WTC11 (cell line): ENCODE measurements at regions not wholly inside any gene's neighbourhood (a gene's known extent, or its start where the extent isn't known, plus 50 kb on each side); places are given as distances from the start of the nearest gene placed in this dataset.

Experiments used
- ATAC-seq: fragments of 200-7000 bp; cut with Tn5 transposase; 2 replicates; pipeline ENCODE4 v1.10.0; 2021; ENCODE audit warnings: mild to moderate bottlenecking, moderate library complexity
- CTCF ChIA-PET: fragments of 300-600 bp; sonication (Branson Sonifier 250); formaldehyde crosslinking; loops from one replicate; lab custom pipeline; 2021; ENCODE audit warnings: antibody characterized with exemption; lab: Charles Lee
- POLR2A ChIA-PET: fragments of 350-600 bp; sonication (Branson Sonifier 250); formaldehyde crosslinking; loops from one replicate; lab custom pipeline; 2021; ENCODE audit warnings: antibody characterized with exemption; lab: Charles Lee
- DNase-seq: peaks from one replicate; pipeline ENCODE4 v3.0.0; 2021; ENCODE audit warnings: low spot score
- H3K27ac Mint-ChIP-seq: 2 replicates; pipeline ENCODE4 v1.8.0; 2021; ENCODE audit warnings: mixed read lengths
- H3K27me3 Mint-ChIP-seq: 2 replicates; pipeline ENCODE4 v1.8.0; 2021; ENCODE audit warnings: low read depth, mild to moderate bottlenecking, moderate library complexity, mixed read lengths
- H3K36me3 Mint-ChIP-seq: 2 replicates; pipeline ENCODE4 v1.8.0; 2021; ENCODE audit warnings: mixed read lengths
- H3K4me1 Mint-ChIP-seq: 2 replicates; pipeline ENCODE4 v1.8.0; 2022; ENCODE audit warnings: mixed read lengths
- H3K4me3 Mint-ChIP-seq: 2 replicates; pipeline ENCODE4 v1.8.0; 2021; ENCODE audit warnings: mild to moderate bottlenecking, moderate library complexity, mixed read lengths
- H3K9me3 Mint-ChIP-seq: 2 replicates; pipeline ENCODE4 v1.8.0; 2021; ENCODE audit warnings: mixed read lengths
- CBFB ChIP-seq: sonication (generic); formaldehyde crosslinking; IDR thresholded peaks from 2 replicates; pipeline ENCODE4 v1.8.1; 2022; ENCODE audit warnings: mild to moderate bottlenecking, low read depth, missing genetic modification reagents
- EMX1 ChIP-seq: fragments of 250-450 bp; sonication (Bioruptor Pico); IDR thresholded peaks from 2 replicates; pipeline ENCODE4 v1.8.0; 2021; ENCODE audit warnings: mild to moderate bottlenecking
- ESRRA ChIP-seq: sonication (generic); formaldehyde crosslinking; IDR thresholded peaks from 2 replicates; pipeline ENCODE4 v1.8.1; 2022; ENCODE audit warnings: mild to moderate bottlenecking, missing genetic modification reagents, borderline replicate concordance
- ETV6 ChIP-seq: sonication (generic); formaldehyde crosslinking; IDR thresholded peaks from 2 replicates; pipeline ENCODE4 v1.8.1; 2022; ENCODE audit warnings: mild to moderate bottlenecking, missing genetic modification reagents
- HMGA2 ChIP-seq: fragments of 250-450 bp; sonication (Bioruptor Pico); IDR thresholded peaks from 2 replicates; pipeline ENCODE4 v1.4.0; 2021; ENCODE audit warnings: mild to moderate bottlenecking, moderate library complexity
- IRF2 ChIP-seq: sonication (generic); formaldehyde crosslinking; IDR thresholded peaks from 2 replicates; pipeline ENCODE4 v1.8.0; 2022; ENCODE audit warnings: low read depth, missing genetic modification reagents, borderline replicate concordance
- JAZF1 ChIP-seq: fragments of 250-450 bp; sonication (Bioruptor Pico); IDR thresholded peaks from 2 replicates; pipeline ENCODE4 v1.9.0; 2021; ENCODE audit warnings: moderate library complexity, mild to moderate bottlenecking, inconsistent platforms
- MXD4 ChIP-seq: fragments of 250-450 bp; sonication (Bioruptor Pico); IDR thresholded peaks from 2 replicates; pipeline ENCODE4 v1.8.0; 2021; ENCODE audit warnings: mild to moderate bottlenecking, moderate library complexity, borderline replicate concordance
- MYBL2 ChIP-seq: sonication (generic); formaldehyde crosslinking; IDR thresholded peaks from 2 replicates; pipeline ENCODE4 v1.8.1; 2023; ENCODE audit warnings: mild to moderate bottlenecking, moderate library complexity, missing genetic modification reagents
- NFE2L1 ChIP-seq: sonication (generic); formaldehyde crosslinking; IDR thresholded peaks from 2 replicates; pipeline ENCODE4 v1.8.1; 2023; ENCODE audit warnings: missing genetic modification reagents
- RORB ChIP-seq: fragments of 250-450 bp; sonication (Bioruptor Pico); IDR thresholded peaks from 2 replicates; pipeline ENCODE4 v1.9.0; 2021; ENCODE audit warnings: mild to moderate bottlenecking
- SOX15 ChIP-seq: fragments of 250-450 bp; sonication (Bioruptor Pico); IDR thresholded peaks from 2 replicates; pipeline ENCODE4 v1.9.0; 2021; ENCODE audit warnings: mild to moderate bottlenecking
- ZNF317 ChIP-seq: sonication (generic); formaldehyde crosslinking; IDR thresholded peaks from 2 replicates; pipeline ENCODE4 v1.8.1; 2023; ENCODE audit warnings: low read depth, mild to moderate bottlenecking, moderate library complexity, missing genetic modification reagents, borderline replicate concordance
- ZNF396 ChIP-seq: fragments of 250-450 bp; sonication (Bioruptor Pico); IDR thresholded peaks from 2 replicates; pipeline ENCODE4 v1.8.0; 2021; ENCODE audit warnings: mild to moderate bottlenecking, moderate library complexity, borderline replicate concordance
- ZNF671 ChIP-seq: fragments of 250-450 bp; sonication (Bioruptor Pico); IDR thresholded peaks from 2 replicates; pipeline ENCODE4 v1.8.0; 2021; ENCODE audit warnings: mild to moderate bottlenecking
- TF ChIP-seq, protein P1 (sequence below): sonication (generic); formaldehyde crosslinking; conservative IDR thresholded peaks from 2 replicates; pipeline ENCODE4 v1.8.1; 2023; ENCODE audit warnings: mild to moderate bottlenecking, low read depth, missing genetic modification reagents, moderate library complexity
- TF ChIP-seq, protein P2 (sequence below): sonication (generic); formaldehyde crosslinking; IDR thresholded peaks from 2 replicates; pipeline ENCODE4 v1.8.0; 2022; ENCODE audit warnings: mild to moderate bottlenecking, missing genetic modification reagents
- TF ChIP-seq, protein P3 (sequence below): sonication (generic); formaldehyde crosslinking; IDR thresholded peaks from 2 replicates; pipeline ENCODE4 v1.8.1; 2023; ENCODE audit warnings: mild to moderate bottlenecking, missing genetic modification reagents
- TF ChIP-seq, protein P4 (sequence below): sonication (generic); formaldehyde crosslinking; IDR thresholded peaks from 2 replicates; pipeline ENCODE4 v1.8.0; 2022; ENCODE audit warnings: mild to moderate bottlenecking, missing genetic modification reagents
- TF ChIP-seq, protein P5 (sequence below): sonication (generic); formaldehyde crosslinking; IDR thresholded peaks from 2 replicates; pipeline ENCODE4 v1.8.0; 2023; ENCODE audit warnings: missing genetic modification reagents
- TF ChIP-seq, protein P6 (sequence below): sonication (generic); formaldehyde crosslinking; IDR thresholded peaks from 2 replicates; pipeline ENCODE4 v1.8.1; 2022; ENCODE audit warnings: low read depth, mild to moderate bottlenecking, moderate library complexity, missing genetic modification reagents, borderline replicate concordance
- TF ChIP-seq, protein P7 (sequence below): sonication (generic); formaldehyde crosslinking; IDR thresholded peaks from 2 replicates; pipeline ENCODE4 v1.8.0; 2022; ENCODE audit warnings: missing genetic modification reagents

DNA sequence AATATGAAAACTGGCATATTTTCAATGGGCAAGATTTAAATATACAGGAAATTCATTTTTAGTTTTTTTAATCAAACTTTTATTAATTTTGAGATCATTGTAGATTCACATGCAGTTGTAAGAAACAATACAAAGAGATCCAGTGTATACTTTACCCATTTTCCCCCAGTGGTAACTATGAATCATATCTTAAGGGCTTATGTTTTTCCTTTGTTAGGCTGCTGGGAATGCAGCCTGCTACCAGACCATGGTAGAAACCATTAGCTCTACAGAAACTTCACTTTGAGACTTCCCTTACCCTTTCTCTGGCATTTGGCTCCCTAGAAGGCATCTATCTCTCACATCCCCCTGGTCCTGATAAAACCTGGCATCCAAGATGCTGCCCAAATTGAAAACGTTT is 147.6 kb upstream of the EOLA2 start:
- H3K27ac Mint-ChIP-seq = no peak overlapping the region
- no peak for DNase-seq
- no peaks in the 10 kb centered on the region for H3K9me3 Mint-ChIP-seq
- H3K27me3 Mint-ChIP-seq = no peaks in the 10 kb centered on the region
- TF ChIP-seq MXD4 (CRISPR knock-in tag) = no peak
- no peak for TF ChIP-seq SOX15 (CRISPR knock-in tag)
- TF ChIP-seq CBFB (CRISPR knock-in tag) = no peak
- TF ChIP-seq, protein P1, sequence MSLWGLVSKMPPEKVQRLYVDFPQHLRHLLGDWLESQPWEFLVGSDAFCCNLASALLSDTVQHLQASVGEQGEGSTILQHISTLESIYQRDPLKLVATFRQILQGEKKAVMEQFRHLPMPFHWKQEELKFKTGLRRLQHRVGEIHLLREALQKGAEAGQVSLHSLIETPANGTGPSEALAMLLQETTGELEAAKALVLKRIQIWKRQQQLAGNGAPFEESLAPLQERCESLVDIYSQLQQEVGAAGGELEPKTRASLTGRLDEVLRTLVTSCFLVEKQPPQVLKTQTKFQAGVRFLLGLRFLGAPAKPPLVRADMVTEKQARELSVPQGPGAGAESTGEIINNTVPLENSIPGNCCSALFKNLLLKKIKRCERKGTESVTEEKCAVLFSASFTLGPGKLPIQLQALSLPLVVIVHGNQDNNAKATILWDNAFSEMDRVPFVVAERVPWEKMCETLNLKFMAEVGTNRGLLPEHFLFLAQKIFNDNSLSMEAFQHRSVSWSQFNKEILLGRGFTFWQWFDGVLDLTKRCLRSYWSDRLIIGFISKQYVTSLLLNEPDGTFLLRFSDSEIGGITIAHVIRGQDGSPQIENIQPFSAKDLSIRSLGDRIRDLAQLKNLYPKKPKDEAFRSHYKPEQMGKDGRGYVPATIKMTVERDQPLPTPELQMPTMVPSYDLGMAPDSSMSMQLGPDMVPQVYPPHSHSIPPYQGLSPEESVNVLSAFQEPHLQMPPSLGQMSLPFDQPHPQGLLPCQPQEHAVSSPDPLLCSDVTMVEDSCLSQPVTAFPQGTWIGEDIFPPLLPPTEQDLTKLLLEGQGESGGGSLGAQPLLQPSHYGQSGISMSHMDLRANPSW (CRISPR knock-in tag) = no peak
- TF ChIP-seq, protein P2, sequence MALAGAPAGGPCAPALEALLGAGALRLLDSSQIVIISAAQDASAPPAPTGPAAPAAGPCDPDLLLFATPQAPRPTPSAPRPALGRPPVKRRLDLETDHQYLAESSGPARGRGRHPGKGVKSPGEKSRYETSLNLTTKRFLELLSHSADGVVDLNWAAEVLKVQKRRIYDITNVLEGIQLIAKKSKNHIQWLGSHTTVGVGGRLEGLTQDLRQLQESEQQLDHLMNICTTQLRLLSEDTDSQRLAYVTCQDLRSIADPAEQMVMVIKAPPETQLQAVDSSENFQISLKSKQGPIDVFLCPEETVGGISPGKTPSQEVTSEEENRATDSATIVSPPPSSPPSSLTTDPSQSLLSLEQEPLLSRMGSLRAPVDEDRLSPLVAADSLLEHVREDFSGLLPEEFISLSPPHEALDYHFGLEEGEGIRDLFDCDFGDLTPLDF (CRISPR knock-in tag) = no peak
- TF ChIP-seq JAZF1 = no peak
- no peak for TF ChIP-seq ZNF671 (CRISPR knock-in tag)
- no peak for TF ChIP-seq ETV6 (CRISPR knock-in tag)
- TF ChIP-seq MYBL2 = no peak
- TF ChIP-seq ESRRA = no peak
- no peak for TF ChIP-seq EMX1 (CRISPR knock-in tag)
- TF ChIP-seq IRF2 (CRISPR knock-in tag) = no peak
- TF ChIP-seq, protein P3, sequence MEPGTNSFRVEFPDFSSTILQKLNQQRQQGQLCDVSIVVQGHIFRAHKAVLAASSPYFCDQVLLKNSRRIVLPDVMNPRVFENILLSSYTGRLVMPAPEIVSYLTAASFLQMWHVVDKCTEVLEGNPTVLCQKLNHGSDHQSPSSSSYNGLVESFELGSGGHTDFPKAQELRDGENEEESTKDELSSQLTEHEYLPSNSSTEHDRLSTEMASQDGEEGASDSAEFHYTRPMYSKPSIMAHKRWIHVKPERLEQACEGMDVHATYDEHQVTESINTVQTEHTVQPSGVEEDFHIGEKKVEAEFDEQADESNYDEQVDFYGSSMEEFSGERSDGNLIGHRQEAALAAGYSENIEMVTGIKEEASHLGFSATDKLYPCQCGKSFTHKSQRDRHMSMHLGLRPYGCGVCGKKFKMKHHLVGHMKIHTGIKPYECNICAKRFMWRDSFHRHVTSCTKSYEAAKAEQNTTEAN (CRISPR knock-in tag) = no peak
- no peak for TF ChIP-seq ZNF396 (CRISPR knock-in tag)
- no peak for TF ChIP-seq HMGA2 (CRISPR knock-in tag)
- TF ChIP-seq ZNF317 = no peak
- H3K36me3 Mint-ChIP-seq = no peaks in the 10 kb centered on the region
- H3K4me1 Mint-ChIP-seq = no peaks in the 10 kb centered on the region
- H3K4me3 Mint-ChIP-seq = no peak overlapping the region
- ChIA-PET POLR2A (no interaction called here), CTCF (no interaction called here)
- ATAC-seq = no peak

DNA sequence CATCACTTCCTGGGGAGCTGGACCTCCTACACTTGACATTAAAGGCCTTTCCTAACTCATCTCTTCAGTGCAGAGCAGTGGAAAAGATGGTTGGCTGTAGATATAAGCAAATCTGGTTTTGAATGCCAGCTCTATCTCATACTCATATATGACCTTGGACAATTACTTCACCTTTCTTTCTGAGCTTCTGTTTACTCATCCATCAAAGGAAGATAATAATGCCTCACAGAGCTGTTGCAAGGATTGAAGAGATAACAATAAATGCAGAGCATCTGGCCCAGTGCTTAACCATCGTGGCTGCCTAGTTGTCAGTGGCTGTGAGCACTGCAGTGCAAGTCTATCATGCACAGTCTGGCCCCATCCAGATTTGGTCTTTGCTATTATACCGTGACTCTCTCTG is 148.1 kb upstream of the EOLA2 start:
- H3K36me3 Mint-ChIP-seq = no peaks in the 10 kb centered on the region
- H3K4me3 Mint-ChIP-seq = no peak overlapping the region
- TF ChIP-seq, protein P4, sequence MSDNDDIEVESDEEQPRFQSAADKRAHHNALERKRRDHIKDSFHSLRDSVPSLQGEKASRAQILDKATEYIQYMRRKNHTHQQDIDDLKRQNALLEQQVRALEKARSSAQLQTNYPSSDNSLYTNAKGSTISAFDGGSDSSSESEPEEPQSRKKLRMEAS = no peak
- TF ChIP-seq, protein P5, sequence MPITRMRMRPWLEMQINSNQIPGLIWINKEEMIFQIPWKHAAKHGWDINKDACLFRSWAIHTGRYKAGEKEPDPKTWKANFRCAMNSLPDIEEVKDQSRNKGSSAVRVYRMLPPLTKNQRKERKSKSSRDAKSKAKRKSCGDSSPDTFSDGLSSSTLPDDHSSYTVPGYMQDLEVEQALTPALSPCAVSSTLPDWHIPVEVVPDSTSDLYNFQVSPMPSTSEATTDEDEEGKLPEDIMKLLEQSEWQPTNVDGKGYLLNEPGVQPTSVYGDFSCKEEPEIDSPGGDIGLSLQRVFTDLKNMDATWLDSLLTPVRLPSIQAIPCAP (CRISPR knock-in tag) = no peak
- no peak for TF ChIP-seq NFE2L1 (CRISPR knock-in tag)
- TF ChIP-seq, protein P3 (CRISPR knock-in tag) = no peak
- TF ChIP-seq, protein P6, sequence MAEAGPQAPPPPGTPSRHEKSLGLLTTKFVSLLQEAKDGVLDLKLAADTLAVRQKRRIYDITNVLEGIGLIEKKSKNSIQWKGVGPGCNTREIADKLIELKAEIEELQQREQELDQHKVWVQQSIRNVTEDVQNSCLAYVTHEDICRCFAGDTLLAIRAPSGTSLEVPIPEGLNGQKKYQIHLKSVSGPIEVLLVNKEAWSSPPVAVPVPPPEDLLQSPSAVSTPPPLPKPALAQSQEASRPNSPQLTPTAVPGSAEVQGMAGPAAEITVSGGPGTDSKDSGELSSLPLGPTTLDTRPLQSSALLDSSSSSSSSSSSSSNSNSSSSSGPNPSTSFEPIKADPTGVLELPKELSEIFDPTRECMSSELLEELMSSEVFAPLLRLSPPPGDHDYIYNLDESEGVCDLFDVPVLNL (CRISPR knock-in tag) = no peak
- TF ChIP-seq, protein P7, sequence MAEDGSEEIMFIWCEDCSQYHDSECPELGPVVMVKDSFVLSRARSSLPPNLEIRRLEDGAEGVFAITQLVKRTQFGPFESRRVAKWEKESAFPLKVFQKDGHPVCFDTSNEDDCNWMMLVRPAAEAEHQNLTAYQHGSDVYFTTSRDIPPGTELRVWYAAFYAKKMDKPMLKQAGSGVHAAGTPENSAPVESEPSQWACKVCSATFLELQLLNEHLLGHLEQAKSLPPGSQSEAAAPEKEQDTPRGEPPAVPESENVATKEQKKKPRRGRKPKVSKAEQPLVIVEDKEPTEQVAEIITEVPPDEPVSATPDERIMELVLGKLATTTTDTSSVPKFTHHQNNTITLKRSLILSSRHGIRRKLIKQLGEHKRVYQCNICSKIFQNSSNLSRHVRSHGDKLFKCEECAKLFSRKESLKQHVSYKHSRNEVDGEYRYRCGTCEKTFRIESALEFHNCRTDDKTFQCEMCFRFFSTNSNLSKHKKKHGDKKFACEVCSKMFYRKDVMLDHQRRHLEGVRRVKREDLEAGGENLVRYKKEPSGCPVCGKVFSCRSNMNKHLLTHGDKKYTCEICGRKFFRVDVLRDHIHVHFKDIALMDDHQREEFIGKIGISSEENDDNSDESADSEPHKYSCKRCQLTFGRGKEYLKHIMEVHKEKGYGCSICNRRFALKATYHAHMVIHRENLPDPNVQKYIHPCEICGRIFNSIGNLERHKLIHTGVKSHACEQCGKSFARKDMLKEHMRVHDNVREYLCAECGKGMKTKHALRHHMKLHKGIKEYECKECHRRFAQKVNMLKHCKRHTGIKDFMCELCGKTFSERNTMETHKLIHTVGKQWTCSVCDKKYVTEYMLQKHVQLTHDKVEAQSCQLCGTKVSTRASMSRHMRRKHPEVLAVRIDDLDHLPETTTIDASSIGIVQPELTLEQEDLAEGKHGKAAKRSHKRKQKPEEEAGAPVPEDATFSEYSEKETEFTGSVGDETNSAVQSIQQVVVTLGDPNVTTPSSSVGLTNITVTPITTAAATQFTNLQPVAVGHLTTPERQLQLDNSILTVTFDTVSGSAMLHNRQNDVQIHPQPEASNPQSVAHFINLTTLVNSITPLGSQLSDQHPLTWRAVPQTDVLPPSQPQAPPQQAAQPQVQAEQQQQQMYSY (CRISPR knock-in tag) = no peak
- TF ChIP-seq RORB (CRISPR knock-in tag) = no peak
- no peaks in the 10 kb centered on the region for H3K9me3 Mint-ChIP-seq
- H3K4me1 Mint-ChIP-seq = no peaks in the 10 kb centered on the region
- no peaks in the 10 kb centered on the region for H3K27me3 Mint-ChIP-seq
- DNase-seq (no peak), ATAC-seq (no peak)
- ChIA-PET POLR2A (no interaction called here), CTCF (interaction anchor here (1.1 kb wide), 1 partner anchor 13 kb away, joined by 3 read pairs; no protein-coding TSS in a partner anchor)
- H3K27ac Mint-ChIP-seq = no peak overlapping the region
